C4-2B (cell line): ENCODE measurements at regions not wholly inside any gene's neighbourhood (a gene's known extent, or its start where the extent isn't known, plus 50 kb on each side); places are given as distances from the start of the nearest gene placed in this dataset.

Source experiments
- CTCF ChIP-seq: fragments of 450-650 bp; conservative IDR thresholded peaks from 2 replicates; pipeline ENCODE4 v1.5.1; 2017; ENCODE audit warnings: mild to moderate bottlenecking
- ZFX ChIP-seq: fragments of 450-650 bp; IDR thresholded peaks from 2 replicates; pipeline ENCODE4 v1.6.1; 2017

- TF ChIP-seq CTCF (no peak), ZFX (no peak)
Observed at GRCh38 chr17:37827905-37828650, 83.2 kb upstream of the HNF1B start.
